HG02981 (cell line): ENCODE measurements at regions not wholly inside any gene's neighbourhood (a gene's known extent, or its start where the extent isn't known, plus 50 kb on each side); places are given as distances from the start of the nearest gene placed in this dataset.

Source experiments
- ATAC-seq: cut with Tn5 transposase; IDR thresholded peaks from one replicate; pipeline ENCODE4 v1.9.1; 2021; ENCODE audit warnings: mild to moderate bottlenecking, moderate library complexity; ENCODE audit not compliant: unreplicated experiment

DNA sequence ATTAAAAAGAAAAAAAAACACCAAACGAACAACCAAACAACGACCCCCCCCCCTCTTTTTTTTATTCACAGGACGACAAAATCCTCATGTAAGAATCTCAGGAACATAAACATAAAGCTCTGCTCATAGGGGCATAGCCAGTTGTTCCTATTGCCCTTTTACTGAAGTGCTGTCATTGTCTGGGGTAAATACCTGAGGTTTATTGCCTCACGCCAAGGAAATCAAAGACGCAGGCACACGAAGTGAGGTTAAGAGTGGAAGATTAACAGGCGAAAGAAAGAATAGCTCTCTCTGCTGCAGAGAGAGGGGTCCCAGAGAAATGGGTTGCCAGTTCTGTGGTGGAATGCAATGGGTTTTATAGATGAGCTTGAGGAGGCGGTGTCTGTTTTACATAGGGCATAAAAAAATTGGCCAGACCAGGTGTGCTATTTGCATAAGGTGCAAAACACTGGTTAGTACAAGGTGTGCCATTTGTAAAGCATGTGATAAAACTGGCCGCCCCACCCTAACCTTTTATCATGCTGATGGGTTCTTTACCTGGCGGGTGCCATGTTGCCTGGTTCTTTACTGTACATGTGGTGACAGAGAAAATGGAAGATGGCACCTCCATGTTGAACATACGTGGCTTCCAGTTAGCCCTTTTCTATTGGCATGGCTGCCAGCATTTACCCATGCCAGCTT, 257.6 kb upstream of the ZPLD1 start:
- ATAC-seq = no peak

DNA sequence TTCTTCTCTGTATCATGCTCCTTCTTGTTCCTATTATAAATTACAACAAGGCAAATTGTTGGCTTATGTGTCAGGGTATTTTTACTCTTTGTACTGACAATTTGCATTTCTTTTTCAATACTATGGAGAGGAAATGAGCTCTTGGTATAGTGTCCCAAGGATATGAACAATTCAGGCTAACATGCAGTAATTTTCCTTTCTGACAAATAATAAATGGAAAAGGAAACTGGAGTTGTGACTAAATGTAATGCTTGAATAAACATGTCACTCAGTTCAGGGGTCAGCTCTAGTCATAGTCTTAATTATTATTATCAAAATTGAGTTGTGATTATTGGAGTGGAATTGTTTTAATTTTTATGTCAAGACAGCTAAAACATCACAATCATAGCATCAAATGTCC, 256.0 kb upstream of the ZPLD1 start:
- no peak for ATAC-seq

DNA sequence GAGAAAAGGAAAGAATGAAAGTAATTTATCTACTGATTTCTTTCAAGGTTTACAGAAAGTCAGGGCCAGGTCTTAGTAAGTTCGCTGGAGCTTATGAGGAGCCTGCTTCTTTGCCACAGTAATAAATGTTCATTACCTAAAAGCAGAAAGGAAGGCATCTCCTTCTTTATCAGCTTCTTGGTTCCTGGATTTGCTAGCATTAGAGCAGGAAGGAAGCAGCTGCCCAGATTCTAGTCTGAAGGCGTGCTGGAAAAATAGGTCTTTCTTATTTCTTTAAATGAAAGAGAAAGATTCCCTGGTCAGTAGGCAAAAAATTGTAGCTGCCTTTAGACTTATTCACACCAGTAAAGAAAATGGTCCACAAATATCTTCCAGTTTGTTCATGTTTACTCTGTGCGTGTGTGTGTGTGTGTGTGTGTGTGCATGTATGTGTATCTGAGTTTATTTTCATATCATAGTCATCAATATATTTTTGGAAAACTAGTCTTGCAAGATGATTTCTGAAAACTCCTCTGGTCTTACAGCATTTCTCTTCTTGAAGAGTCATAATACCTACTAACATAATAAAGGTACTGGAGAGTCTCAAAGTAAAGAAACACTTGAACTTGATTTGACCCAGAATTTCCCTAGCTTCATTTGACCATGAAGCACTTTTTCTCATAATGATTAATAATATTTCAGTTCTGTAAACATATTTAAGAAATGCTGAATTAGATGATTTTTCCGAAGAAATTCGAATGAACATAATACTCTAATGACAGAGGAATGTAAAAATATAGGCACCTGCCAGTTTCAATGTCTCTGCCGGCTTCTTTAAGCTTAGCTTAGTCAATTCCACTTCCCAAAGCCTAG, 255.3 kb upstream of the ZPLD1 start:
- ATAC-seq = peak; percentile 64

DNA sequence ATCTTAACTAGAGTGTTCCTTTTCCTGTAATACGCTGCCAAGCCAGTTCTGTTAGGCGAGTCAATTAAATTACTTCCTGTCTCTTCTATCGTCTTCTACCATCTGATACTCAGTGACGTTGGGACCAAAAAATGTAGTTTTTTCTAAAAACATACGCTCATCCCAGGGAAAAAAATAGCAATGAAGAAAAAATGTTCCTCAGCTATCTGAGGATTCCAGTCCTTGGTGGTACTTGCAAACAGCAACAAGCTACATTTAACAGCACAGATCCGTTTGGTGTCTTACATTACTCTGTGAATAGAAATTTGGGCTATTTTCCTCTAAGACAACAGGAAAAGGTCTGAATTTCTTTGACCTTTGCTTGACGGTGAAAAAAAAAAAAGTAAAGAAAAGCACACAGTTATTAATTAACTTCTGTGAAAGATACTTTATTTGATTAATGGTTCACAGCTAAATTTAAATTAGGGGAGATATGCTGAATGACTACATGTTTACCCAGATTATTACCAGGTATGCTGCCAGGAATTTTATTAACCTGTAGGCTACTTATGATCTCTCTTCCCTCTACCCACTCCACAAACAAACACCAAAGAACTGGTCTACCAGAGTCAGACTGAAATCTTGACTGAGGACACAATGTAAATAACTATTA, 254.4 kb upstream of the ZPLD1 start:
- peak; percentile 41 for ATAC-seq

DNA sequence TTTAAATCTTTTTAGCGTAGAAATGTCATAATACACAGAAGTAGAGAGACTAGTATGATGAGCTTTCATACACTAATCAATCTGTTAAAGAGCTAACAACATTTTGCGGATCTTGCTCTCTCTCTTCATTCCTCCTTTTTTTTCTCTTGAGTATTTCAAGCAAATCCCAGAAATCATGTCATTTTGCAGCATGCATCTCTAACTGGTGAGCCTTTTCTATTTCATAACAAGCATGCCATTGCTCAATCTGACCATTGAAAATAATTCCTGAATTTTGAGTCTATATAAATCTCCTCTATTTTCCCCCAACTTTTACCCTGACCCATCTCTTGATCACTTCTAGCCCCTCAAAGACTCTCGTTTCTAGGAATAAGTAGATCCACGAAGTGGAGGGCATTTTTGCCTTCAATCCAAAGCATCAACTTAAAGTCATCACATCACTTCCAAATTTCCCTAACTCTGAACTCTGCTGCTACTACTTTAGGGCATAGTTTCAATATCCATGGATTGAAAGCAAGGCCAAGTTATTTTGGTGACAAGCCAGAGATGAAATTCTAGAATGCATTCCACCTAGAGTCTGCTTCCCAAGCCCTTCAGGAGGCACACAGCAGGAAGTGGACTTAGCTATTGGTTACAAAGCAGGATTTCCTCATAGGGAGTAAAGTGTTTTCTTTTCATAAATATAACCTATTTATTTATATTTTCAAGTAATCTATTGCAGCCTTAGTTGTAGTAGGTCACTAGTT, 253.5 kb upstream of the ZPLD1 start:
- no peak for ATAC-seq

DNA sequence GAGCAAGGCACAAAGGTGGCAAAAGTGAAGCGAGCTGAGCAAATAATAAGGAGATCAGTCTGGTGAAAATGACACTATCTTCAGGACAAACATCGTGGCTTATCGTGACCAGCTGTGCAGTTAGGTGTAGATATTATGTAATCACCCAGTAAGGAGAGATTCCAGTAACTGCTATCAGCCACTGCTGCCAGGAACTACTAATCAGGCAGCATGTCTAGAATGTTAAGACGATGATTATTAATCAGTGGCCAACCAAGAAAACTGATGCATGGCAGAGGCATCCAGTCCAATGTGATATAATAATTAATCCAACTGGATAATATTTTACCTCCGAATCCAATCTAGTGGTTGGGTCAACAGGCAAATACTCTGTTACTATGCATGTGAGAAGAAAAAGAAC, 252.7 kb upstream of the ZPLD1 start:
- ATAC-seq = no peak

DNA sequence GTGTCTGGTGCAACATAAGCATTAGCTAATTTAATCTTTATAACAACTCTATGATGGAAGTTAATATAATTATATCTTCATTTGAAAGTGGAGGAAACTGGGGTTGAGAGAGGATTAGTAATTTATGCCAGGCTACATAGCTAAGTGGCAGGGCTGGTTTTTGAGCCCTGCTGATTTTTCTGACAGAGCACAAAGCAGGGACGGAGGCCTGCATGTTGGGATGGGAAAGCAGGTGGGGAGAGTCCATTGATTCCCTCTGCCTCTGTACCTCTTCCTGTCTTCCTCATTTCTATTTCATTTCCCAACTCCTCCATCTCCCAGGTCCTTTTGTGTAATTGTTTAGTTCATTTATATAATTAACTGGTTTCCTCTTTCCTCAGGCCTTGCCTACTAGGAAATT, 251.6 kb upstream of the ZPLD1 start:
- ATAC-seq = no peak

DNA sequence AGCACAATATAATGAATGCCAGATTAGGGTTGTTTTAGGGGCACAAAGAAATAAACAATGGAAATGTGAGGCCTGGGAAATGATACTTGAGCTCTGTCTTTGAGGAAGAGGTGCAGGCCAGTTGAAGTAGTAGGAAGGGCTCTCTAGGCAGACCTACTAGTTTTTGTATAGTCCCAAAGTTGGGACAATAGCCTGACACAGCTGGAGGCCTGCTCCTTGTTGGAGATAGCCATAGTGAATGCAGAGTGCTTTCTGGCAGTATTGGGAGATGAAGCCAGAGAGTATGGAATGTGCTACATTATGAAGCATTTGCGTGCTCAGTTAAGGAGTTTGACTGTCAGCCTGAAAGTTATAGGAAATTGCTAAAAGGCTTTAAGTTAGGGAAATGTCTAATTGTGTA, 251.2 kb upstream of the ZPLD1 start:
- ATAC-seq = no peak

DNA sequence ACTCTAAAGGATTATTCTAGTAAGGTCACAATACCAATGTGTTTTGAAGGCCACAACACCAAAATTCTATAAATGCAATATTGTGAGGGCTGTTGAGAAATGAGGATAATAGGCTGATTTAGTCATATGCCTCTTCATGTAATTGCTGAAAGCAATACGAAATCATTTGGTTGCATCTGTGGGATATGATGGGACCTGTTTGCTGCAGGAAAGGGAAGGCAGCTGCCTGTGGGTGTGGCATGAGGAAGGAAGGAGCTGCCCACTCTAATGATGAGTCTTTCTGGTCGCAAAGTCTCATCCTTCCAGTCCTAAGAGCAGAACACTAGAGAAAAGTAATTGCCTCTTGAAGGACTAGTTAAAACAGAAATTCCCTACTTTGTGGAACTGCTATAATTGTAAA, 245.3 kb upstream of the ZPLD1 start:
- ATAC-seq = no peak

DNA sequence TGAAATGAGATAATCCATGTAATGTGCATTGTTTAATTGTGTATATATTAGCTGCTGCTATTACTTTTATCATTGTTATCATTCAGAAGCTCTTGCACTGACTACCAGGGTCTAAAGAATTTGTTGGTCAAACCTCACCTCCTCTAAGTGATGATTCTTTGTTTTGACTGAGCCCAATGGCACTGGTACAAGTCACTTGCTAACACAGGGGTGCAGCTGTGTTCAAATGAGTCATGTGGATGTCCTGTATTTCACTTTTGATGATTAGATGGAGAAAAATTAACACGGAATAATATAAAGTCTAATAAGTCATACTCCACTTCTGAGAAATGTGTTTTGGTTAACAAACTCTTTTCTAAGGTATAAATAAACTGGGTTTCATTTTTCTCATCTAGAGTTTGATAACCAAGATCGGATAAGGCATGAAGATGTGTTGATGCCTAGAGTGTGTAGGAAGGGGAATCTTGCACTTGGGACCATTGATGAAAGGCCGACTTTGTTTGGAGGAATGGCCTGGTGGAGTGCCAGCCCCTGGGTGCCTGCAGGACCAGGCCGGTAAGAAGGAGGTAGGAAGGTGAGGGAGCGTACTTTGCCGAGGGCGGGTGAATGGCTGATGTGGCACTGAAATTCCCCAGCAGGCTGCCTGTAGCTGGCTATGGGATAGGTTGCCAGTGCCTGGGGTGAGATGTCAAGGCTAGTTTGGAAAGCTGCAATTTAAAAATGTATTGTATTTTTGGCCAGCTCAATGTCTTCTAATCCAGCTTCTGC, 244.7 kb upstream of the ZPLD1 start:
- no peak for ATAC-seq

DNA sequence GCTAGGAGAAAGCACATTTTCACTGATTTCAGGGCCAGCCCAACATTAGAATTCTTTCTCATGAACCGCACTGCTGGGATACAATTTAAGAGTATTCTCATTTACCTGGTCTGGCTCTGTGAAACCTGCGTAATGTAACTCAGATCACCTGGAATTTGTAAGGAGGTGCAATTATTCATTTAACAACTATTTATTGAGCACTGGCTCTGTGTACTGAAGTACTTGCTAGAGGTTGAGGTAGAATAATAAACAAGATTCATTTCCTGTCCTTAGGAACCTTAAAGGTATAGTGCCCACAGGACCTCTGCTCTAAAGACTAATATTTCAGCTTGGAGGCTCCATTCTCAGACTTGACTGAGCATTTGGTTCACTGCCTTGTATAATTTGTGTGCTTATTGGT, 242.2 kb upstream of the ZPLD1 start:
- no peak for ATAC-seq

DNA sequence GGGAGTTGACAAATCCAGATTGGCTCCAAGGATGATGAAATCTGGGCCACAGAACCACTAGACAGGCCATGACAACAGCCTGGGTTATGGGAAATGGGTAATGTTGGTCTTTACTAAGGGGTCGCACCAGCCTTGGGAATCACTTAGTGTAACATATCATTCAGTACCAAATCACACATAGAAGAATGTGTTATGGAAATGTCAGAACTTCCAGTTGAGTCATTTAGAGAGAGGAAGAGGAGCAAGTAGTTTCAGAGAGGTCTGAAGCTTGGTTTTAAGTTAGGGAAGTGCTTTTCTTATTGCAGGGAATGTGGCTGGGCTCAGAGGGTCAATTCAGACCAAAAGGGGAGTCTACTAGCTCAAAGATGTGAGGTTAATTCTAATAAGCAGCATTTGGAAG, 241.6 kb upstream of the ZPLD1 start:
- no peak for ATAC-seq

DNA sequence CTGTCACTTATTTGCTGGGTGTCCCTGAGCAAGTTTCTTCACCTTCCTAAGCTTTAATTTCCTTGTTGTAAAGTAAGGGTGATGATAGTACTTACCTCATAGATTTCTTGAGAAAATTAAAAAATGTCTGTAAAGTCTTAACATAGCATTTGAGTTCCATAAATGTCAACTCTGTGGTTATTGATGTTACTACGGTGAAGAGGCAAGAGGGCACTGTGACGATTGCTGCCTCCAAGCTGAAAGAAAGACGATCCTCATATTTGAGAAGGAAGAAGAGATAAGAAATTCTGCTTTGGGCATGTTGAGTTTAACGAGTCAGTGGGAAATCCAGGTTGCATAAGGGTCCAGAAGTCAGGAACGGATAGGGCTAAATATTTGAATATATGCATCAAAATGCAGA, 240.8 kb upstream of the ZPLD1 start:
- ATAC-seq = no peak

DNA sequence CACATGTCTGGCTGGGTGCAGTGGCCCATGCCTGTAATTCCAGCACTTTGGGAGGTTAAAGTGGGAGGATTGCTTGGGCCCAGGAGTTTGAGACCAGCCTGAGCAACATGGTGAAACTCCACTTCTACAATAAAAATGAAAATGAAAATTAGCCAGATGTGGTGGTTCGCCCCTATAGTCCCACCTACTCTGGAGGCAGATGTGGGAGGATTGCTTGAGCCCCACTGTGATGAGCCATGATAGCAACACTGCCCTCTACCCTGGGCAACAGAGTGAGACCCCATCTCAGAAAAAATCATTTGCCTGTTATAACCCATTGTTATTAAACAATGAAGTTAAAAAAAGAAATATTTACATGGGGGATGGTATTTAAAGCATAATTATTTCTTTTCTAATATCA, 240.1 kb upstream of the ZPLD1 start:
- no peak for ATAC-seq

DNA sequence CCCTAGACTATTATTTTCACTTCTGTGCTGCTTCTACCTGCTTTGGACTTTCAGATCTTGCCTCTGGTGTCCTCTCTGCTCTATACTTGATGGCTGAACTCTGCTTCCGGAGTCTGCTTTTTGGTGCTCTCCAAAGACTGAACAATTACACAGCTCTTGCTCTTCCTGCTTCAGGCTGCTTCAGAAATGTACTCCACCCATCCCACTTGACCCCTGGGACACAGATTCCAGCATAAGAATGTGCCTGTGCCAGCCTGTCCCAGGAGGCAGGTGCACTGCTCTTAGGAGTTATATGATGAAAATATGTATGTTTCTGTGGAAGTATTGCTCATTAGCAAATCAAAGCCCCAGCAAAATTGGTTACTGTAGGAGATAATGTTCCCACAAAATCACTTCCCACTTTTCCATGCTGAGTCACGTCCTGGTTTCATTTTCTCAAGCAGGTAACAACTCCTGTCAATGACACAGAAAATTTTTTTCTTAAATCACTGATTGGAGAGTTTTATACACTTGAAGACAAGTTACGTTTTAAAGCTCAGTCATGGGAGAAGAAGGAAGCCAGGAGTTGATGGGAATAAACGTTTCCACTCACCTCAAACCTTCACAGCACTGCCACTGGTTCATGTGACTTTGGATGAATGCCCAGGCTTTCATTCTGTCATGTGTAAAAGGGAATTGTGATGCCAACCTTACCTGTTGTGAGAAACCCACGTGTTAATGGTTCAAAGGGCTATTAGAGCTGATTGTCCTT, 239.4 kb upstream of the ZPLD1 start:
- ATAC-seq = no peak

DNA sequence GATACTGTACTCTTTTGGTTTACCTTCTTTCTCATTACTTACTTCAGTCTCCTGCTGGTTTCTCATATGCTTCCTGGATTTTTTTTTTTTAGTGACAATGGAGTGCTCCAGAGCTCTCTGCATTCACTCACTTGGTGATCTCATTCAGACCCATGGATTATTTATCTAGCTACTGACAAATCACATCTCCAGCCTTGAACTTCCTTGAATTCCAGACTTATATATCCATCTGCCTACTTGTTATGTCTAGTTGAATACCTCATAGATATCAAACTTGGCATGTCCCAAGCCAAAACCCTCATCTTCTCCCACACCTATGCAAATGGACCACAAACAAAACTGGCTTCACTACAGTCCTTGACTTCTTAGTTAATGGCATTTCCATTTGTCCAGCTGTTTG, 234.7 kb upstream of the ZPLD1 start:
- no peak for ATAC-seq

DNA sequence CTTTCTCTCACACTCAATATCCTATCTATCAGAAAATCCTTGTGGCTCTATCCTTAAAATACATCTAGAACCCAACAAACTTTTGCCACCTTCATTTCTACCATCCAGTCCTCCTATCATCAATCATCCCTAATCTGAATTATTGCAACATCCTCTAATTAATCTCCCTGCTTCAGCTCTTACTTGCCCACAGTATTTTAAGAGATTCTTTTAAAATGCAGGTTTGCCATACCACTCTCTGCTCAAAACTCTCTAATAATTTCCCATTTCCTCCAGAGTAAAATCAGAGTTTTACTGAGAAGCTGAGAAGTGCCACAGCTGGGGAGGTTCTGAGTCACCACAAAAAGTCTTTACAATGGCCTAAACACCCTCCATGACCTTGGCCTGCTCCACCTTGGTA, 234.3 kb upstream of the ZPLD1 start:
- ATAC-seq = no peak

DNA sequence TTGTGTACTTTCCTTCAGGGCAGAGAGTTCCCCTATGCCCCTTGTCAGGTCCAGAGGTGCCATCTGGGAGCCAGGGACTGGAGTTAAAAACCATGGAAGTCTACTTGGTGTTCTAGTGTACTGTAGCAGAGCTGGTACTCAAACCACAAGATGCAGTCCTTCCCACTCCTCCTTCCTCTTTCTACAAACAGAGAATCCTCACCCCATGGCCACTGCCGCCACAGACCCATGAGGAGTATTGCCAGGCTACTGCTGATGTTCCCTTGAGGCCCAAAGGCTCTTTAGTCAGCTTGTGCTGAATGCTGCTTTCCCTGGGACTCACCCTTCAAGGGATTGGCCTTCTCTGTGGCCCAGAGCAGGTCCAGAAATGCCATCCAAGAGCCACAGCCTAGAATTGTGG, 229.2 kb upstream of the ZPLD1 start:
- no peak for ATAC-seq

DNA sequence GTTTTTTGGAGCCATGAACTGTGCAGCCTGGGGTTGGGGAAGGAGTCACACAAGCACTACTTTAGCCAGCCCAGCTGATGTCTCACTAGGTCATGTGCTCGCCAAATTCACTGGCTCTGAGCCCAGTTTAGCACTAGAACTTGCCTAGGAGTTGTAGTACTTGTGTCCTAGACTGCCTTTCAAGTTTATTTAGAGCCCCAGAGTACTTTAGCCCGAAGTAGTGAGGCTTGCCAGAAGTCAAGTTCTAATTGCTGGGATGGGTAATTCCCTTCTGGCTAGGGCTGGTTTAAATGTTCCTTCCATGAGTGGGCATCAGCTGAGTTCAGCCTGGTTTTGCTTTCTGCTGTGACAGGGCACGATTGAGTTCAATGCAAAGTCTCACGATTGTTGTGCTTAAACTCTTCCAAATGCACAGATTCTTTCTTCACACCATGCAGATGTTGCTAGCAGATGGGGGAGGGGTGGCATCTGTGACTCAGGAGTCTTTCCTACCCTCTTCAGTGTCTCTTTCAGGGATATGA, 228.2 kb upstream of the ZPLD1 start:
- ATAC-seq = no peak

DNA sequence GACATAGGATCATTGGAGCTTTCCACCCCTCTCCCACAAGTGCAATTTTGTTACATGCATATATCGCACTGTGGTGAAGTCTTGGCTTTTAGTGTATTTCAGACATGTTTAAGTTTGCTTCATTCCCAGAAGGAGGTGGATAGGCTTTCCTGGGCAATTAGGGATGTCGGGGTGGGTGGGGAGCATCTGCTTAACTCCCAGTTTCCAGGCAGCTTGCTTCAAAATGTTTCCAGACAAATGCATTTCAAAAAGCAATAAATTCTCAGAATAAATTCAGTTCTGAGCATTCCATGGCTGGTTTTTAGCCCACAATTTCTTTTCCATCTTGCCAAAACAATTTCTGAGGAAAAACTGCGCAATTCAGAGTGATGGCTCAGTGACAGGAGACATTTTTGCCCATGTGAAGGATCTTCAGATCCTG, 227.7 kb upstream of the ZPLD1 start:
- ATAC-seq = no peak
